Mesendoderm (in vitro differentiated cells): ENCODE measurements at regions not wholly inside any gene's neighbourhood (a gene's known extent, or its start where the extent isn't known, plus 50 kb on each side); places are given as distances from the start of the nearest gene placed in this dataset.

Experiments
- DNase-seq: peaks from one replicate; pipeline ENCODE4 v3.0.0; 2013
- H2AK5ac ChIP-seq: 2 replicates; pipeline ENCODE4 v1.6.1; 2013; ENCODE audit warnings: low read length, inconsistent platforms
- H2BK120ac ChIP-seq: 2 replicates; pipeline ENCODE4 v1.6.1; 2013; ENCODE audit warnings: low read depth, mild to moderate bottlenecking, low read length, moderate library complexity, mixed read lengths
- H2BK15ac ChIP-seq: replicated peaks from 2 replicates; pipeline ENCODE4 v1.6.1; 2013; ENCODE audit warnings: low read depth, mild to moderate bottlenecking, moderate library complexity
- H2BK5ac ChIP-seq: 2 replicates; pipeline ENCODE4 v1.6.1; 2013; ENCODE audit warnings: low read length, inconsistent platforms
- H3K18ac ChIP-seq: 2 replicates; pipeline ENCODE4 v1.6.1; 2013; ENCODE audit warnings: mild to moderate bottlenecking, low read length, mixed read lengths
- H3K23ac ChIP-seq: one replicate; pipeline ENCODE4 v1.6.1; 2013; ENCODE audit warnings: low read length
- H3K27ac ChIP-seq: 2 replicates; pipeline ENCODE4 v1.5.1; 2013; ENCODE audit warnings: low read depth, mild to moderate bottlenecking, inconsistent platforms, low read length, moderate library complexity
- H3K27me3 ChIP-seq: 2 replicates; pipeline ENCODE4 v1.6.1; 2013; ENCODE audit warnings: low read length, control low read depth, mild to moderate bottlenecking, inconsistent platforms; ENCODE audit not compliant: insufficient read depth, poor library complexity
- H3K36me3 ChIP-seq: 2 replicates; pipeline ENCODE4 v1.6.1; 2013; ENCODE audit warnings: low read length, inconsistent platforms; ENCODE audit not compliant: control insufficient read depth, insufficient read depth
- H3K4ac ChIP-seq: one replicate; pipeline ENCODE4 v1.6.1; 2013; ENCODE audit warnings: low read depth, mild to moderate bottlenecking, low read length, moderate library complexity
- H3K4me1 ChIP-seq: 2 replicates; pipeline ENCODE4 v1.6.1; 2013; ENCODE audit warnings: low read depth, low read length, inconsistent platforms; ENCODE audit not compliant: control insufficient read depth
- H3K4me2 ChIP-seq: 2 replicates; pipeline ENCODE4 v1.6.1; 2013; ENCODE audit warnings: low read length
- H3K4me3 ChIP-seq: 2 replicates; pipeline ENCODE4 v1.5.1; 2013; ENCODE audit warnings: mild to moderate bottlenecking, low read length
- H3K56ac ChIP-seq: one replicate; pipeline ENCODE4 v1.6.1; 2013; ENCODE audit warnings: low read length
- H3K79me1 ChIP-seq: 2 replicates; pipeline ENCODE4 v1.6.1; 2013; ENCODE audit warnings: low read length, inconsistent platforms
- H3K79me2 ChIP-seq: 2 replicates; pipeline ENCODE4 v1.6.1; 2013; ENCODE audit warnings: mild to moderate bottlenecking, low read length; ENCODE audit not compliant: control insufficient read depth, insufficient read depth
- H3K9ac ChIP-seq: 2 replicates; pipeline ENCODE4 v1.6.1; 2013; ENCODE audit warnings: low read length, inconsistent platforms
- H4K5ac ChIP-seq: one replicate; pipeline ENCODE4 v1.6.1; 2013; ENCODE audit warnings: low read length
- H4K8ac ChIP-seq: one replicate; pipeline ENCODE4 v1.6.1; 2013; ENCODE audit warnings: low read depth, mild to moderate bottlenecking, control low read depth, low read length, moderate library complexity
- WGBS: extraction: QIAGEN DNeasy Blood & Tissue Kit; methylation state at CpG from one replicate; pipeline ENCODE4 v1.1.7; 2013; ENCODE audit warnings: low lambda C conversion rate, missing lambda C conversion rate; ENCODE audit not compliant: insufficient coverage; ENCODE audit errors: extremely low coverage; 5-methylcytosine and 5-hydroxymethylcytosine counted together

DNA sequence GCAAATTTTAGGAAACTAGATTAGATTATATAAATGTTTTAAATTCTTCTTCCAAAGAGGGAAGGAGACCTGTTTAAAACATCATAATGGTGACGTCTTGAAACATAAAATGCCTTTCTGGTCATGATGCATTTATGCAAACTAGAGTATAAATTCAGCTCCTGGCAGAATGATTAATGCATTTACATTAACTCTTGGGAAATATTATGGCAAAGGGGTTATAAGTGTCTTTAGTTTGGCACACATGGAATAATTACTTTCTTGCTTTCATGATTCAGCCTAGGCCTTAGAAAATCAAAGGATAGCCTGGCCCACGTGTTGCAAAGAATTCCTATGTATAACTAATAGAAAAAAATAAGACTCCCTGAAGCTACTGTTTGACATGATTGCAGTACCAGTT is 639.2 kb downstream of the RFPL4B start:
- H3K18ac ChIP-seq = no peak overlapping the region
- H3K23ac ChIP-seq = no peak overlapping the region
- no peaks in the 10 kb centered on the region for H3K79me2 ChIP-seq
- H3K9ac ChIP-seq = no peak overlapping the region
- no peak overlapping the region for H3K56ac ChIP-seq
- no peak overlapping the region for H2BK120ac ChIP-seq
- H3K4me1 ChIP-seq = no peaks in the 10 kb centered on the region
- H3K36me3 ChIP-seq = no peaks in the 10 kb centered on the region
- H3K4ac ChIP-seq = no peak overlapping the region
- no peak overlapping the region for H4K8ac ChIP-seq
- no CpG with 5 or more reads among the region's 2 CpGs for WGBS
- DNase-seq = no peak
- no peak overlapping the region for H3K27ac ChIP-seq
- no peak overlapping the region for H3K4me3 ChIP-seq
- H3K79me1 ChIP-seq = no peaks in the 10 kb centered on the region
- no peak overlapping the region for H2BK5ac ChIP-seq
- no peak overlapping the region for H2BK15ac ChIP-seq
- no peak overlapping the region for H3K4me2 ChIP-seq
- no peak overlapping the region for H4K5ac ChIP-seq
- H2AK5ac ChIP-seq = no peak overlapping the region
- H3K27me3 ChIP-seq = no peaks in the 10 kb centered on the region

DNA sequence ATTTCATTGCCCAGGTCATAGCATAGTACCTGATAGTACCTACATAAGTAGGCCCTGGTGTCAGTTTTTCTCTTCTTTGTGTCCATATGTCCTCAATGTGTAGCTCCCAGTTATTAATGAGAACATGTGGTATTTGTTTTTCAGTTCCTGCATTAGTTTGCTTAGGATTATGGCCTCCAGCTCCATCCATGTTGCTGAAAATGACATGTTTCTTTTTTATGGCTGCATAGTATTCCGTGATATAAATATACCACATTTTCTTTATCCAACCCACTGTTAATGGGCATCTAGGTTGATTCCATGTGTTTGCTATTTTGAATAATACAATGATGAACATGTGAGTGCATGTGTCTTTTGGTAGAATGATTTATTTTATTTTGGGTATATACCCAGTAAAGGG is 641.6 kb downstream of the RFPL4B start:
- no peaks in the 10 kb centered on the region for H3K79me2 ChIP-seq
- no CpG with 5 or more reads among the region's 1 CpG for WGBS
- no peak overlapping the region for H2BK15ac ChIP-seq
- H3K56ac ChIP-seq = no peak overlapping the region
- H3K79me1 ChIP-seq = no peaks in the 10 kb centered on the region
- H2AK5ac ChIP-seq = no peak overlapping the region
- H3K4me3 ChIP-seq = no peak overlapping the region
- no peaks in the 10 kb centered on the region for H3K36me3 ChIP-seq
- H2BK120ac ChIP-seq = no peak overlapping the region
- H3K4me1 ChIP-seq = no peaks in the 10 kb centered on the region
- H4K5ac ChIP-seq = no peak overlapping the region
- no peak for DNase-seq
- H3K4ac ChIP-seq = no peak overlapping the region
- no peak overlapping the region for H3K4me2 ChIP-seq
- H3K18ac ChIP-seq = no peak overlapping the region
- H3K9ac ChIP-seq = no peak overlapping the region
- no peak overlapping the region for H3K23ac ChIP-seq
- no peak overlapping the region for H4K8ac ChIP-seq
- no peak overlapping the region for H2BK5ac ChIP-seq
- H3K27me3 ChIP-seq = no peaks in the 10 kb centered on the region
- no peak overlapping the region for H3K27ac ChIP-seq

DNA sequence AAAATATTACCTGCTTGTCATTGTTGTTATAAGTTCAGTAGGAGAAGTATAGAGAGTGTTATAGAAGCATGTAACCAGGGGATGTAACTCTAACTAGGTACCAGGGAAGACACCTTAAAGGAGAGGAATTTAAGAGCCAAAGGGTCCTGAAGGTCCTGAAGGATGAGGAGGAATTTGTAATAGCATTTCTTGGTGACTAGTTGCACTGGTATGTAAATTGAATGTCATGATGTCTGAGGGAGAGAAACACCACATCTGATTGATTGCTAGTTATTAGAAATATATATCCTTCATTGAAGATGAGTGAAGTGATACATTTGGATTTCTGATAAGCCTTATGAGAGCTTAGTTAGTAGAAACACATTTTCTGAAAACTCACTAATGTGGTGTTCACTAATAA is 643.8 kb downstream of the RFPL4B start:
- H3K56ac ChIP-seq = no peak overlapping the region
- H4K8ac ChIP-seq = no peak overlapping the region
- no peaks in the 10 kb centered on the region for H3K27me3 ChIP-seq
- no peaks in the 10 kb centered on the region for H3K79me1 ChIP-seq
- H3K23ac ChIP-seq = no peak overlapping the region
- no peak overlapping the region for H2BK5ac ChIP-seq
- no peaks in the 10 kb centered on the region for H3K4me1 ChIP-seq
- no peak overlapping the region for H3K4ac ChIP-seq
- H2AK5ac ChIP-seq = no peak overlapping the region
- H3K4me3 ChIP-seq = no peak overlapping the region
- H2BK120ac ChIP-seq = no peak overlapping the region
- DNase-seq = peak; percentile 7
- no peak overlapping the region for H2BK15ac ChIP-seq
- no peak overlapping the region for H3K9ac ChIP-seq
- H3K36me3 ChIP-seq = no peaks in the 10 kb centered on the region
- no peak overlapping the region for H4K5ac ChIP-seq
- no peak overlapping the region for H3K4me2 ChIP-seq
- H3K18ac ChIP-seq = no peak overlapping the region
- no peaks in the 10 kb centered on the region for H3K79me2 ChIP-seq
- no peak overlapping the region for H3K27ac ChIP-seq

DNA sequence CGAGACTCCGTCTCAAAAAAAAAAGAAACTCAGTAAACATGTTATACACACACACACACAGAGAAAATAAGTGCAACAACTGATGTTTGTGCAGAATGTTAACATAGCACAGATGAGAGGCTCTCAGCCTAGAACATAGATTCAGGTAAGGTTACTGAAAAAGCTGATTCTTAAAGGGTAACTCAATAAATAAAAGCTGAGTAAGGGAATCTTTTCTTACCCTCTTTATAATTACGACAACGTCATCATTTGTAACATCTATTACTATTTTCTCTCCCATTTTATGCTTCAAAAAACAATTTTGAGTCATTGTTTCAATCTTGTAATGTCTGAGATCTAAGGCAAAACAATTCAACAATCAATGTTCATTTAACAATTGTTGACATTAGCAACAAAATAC is 644.8 kb downstream of the RFPL4B start:
- WGBS = 100% methylated on average over 2 of the region's 4 CpGs
- Histone ChIP-seq H2BK120ac (no peak overlapping the region), H3K4ac (no peak overlapping the region), H3K18ac (no peak overlapping the region), H2AK5ac (no peak overlapping the region), H4K5ac (no peak overlapping the region), H3K56ac (no peak overlapping the region), H3K23ac (no peak overlapping the region), H3K4me2 (no peak overlapping the region), H3K27me3 (no peaks in the 10 kb centered on the region), H2BK5ac (no peak overlapping the region), H3K36me3 (no peaks in the 10 kb centered on the region), H3K79me1 (no peaks in the 10 kb centered on the region), H3K4me3 (no peak overlapping the region), H3K79me2 (no peaks in the 10 kb centered on the region), H4K8ac (no peak overlapping the region), H3K4me1 (no peaks in the 10 kb centered on the region), H3K9ac (no peak overlapping the region), H3K27ac (no peak overlapping the region), H2BK15ac (no peak overlapping the region)
- no peak for DNase-seq

DNA sequence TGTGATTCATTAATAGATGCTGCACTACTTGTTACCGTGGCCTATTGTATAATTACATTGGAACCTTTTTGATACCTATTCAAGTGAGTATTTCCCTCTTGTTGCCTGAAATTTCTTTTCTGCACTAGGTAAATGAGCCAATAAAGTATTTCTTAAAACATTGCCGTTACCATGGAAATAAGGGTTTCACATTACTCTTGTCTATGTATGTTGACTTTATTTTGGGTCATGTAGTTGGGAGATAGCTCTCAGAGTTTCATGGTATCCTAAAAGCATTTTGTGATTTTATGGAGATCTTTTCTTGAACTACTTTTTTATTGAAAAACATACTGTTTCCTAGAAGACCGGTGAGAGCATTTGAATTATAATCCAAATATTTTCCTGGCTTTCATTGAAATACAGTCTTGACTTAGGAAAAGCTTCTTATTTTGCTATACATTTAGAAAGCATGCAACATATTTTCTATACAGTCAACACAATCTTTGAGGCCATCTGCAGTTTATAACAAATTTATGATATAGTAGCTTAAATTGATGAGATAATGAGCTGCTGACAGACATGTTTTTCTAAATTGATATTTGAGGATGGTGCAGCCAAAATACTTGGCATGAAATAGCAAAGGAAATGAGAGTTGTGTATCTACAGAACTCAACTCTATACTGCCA is 650.4 kb downstream of the RFPL4B start:
- H3K4me1 ChIP-seq = no peaks in the 10 kb centered on the region
- H3K27me3 ChIP-seq = no peaks in the 10 kb centered on the region
- H3K79me2 ChIP-seq = no peaks in the 10 kb centered on the region
- H3K79me1 ChIP-seq = no peaks in the 10 kb centered on the region
- no peak overlapping the region for H4K5ac ChIP-seq
- H3K36me3 ChIP-seq = no peaks in the 10 kb centered on the region
- no peak overlapping the region for H2AK5ac ChIP-seq
- no peak overlapping the region for H2BK120ac ChIP-seq
- H3K56ac ChIP-seq = no peak overlapping the region
- H4K8ac ChIP-seq = no peak overlapping the region
- H2BK15ac ChIP-seq = no peak overlapping the region
- no peak overlapping the region for H3K9ac ChIP-seq
- H3K23ac ChIP-seq = no peak overlapping the region
- H3K18ac ChIP-seq = no peak overlapping the region
- DNase-seq = no peak
- no CpG with 5 or more reads among the region's 3 CpGs for WGBS
- H2BK5ac ChIP-seq = no peak overlapping the region
- no peak overlapping the region for H3K4me3 ChIP-seq
- H3K4ac ChIP-seq = no peak overlapping the region
- H3K4me2 ChIP-seq = no peak overlapping the region
- no peak overlapping the region for H3K27ac ChIP-seq

DNA sequence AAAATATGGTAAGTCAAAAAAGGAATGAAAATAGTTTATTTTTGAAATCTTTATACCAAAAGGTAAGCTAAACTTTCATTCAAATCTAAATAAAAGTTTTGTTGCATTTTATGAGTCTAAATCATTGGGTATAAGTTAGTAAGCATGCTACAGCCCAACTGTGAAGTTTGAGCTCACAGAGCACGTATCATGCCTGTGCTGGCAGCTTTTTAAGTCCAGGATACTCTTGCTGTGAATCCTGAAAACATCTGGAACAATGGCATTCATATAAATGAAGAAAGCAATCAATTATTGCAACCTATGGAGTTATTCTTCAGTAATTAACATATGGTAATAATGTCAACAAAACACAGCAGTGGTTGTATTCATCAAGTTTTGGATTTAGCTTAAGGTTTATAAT is 656.9 kb downstream of the RFPL4B start:
- no peaks in the 10 kb centered on the region for H3K4me1 ChIP-seq
- no peak overlapping the region for H3K4ac ChIP-seq
- WGBS = no CpG with 5 or more reads among the region's 1 CpG

More for the DNA sequence above, 656.9 kb downstream of the RFPL4B start:
- H3K23ac ChIP-seq = no peak overlapping the region
- no peaks in the 10 kb centered on the region for H3K36me3 ChIP-seq
- H3K18ac ChIP-seq = no peak overlapping the region
- no peak overlapping the region for H4K8ac ChIP-seq
- H2AK5ac ChIP-seq = no peak overlapping the region
- H3K56ac ChIP-seq = no peak overlapping the region
- no peaks in the 10 kb centered on the region for H3K27me3 ChIP-seq
- H2BK120ac ChIP-seq = no peak overlapping the region
- H3K4me3 ChIP-seq = no peak overlapping the region
- H3K4me2 ChIP-seq = no peak overlapping the region
- no peaks in the 10 kb centered on the region for H3K79me2 ChIP-seq
- no peak overlapping the region for H3K9ac ChIP-seq
- no peak overlapping the region for H4K5ac ChIP-seq
- DNase-seq = no peak
- no peak overlapping the region for H2BK5ac ChIP-seq
- H2BK15ac ChIP-seq = no peak overlapping the region
- H3K27ac ChIP-seq = no peak overlapping the region
- no peaks in the 10 kb centered on the region for H3K79me1 ChIP-seq
